NCI-H345 treated with DMSO at 0.1 percent for 48 hours (cell line): ENCODE measurements at regions not wholly inside any gene's neighbourhood (a gene's known extent, or its start where the extent isn't known, plus 50 kb on each side); places are given as distances from the start of the nearest gene placed in this dataset.
"Not testable (repeated sequence)": the region's sequence is repeated elsewhere in the genome, so short reads cannot be mapped to it uniquely, and the experiment has no call there.

Source experiments
- DNase-seq: peaks from one replicate; lab custom pipeline; 2025; ENCODE audit not compliant: unreplicated experiment; lab: John Stamatoyannopoulos, UW

- no peak for DNase-seq
Measured at GRCh38 chr5:62082370-62082801, 223.6 kb upstream of the KIF2A start.

DNA sequence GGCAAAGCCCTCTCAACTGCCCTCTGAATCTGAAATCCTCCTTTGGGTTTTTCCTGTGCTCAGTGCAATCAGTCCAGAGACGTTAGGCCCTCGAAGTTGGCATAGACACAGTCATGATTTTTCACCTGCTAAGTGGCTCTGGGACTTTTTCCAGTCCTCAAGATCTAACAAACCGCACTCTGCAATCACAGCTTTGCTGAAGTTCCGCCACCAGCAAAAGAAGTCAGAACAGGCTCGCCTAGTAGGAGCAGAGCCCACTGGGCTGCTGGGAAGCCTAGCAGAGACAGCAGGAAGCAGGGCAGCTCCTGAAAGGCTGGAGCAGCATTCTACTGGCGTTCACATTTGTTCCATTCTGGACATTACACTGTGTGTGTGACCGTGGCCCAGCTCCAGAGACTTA is 222.8 kb upstream of the KIF2A start:
- DNase-seq, result no peak

- no peak for DNase-seq
Measured at GRCh38 chr5:62083661-62084060, 222.3 kb upstream of the KIF2A start.

GRCh38 chr5:62084391-62084790 is 221.6 kb upstream of the KIF2A start:
- no peak for DNase-seq

GRCh38 chr5:62090953-62091352 is 215.1 kb upstream of the KIF2A start:
- no peak for DNase-seq

DNA sequence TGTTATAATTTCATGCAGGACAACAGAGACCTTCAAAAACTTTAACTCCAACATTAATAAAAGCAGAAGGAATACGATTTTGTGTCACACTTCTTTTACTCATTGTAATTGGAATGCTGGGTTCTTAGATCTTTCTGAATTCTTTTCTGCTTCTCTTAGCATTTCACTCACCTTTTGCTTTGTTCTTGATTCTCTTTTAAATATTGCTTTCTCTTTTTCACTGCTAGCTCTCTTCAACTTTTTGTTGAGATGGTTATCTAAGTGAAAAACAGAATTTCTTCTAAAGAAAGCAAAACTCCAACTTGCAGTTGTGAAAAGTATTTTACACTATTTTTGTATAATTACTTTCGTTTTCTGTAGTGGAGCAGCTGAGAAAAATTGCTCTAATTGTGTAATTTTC is 212.6 kb upstream of the KIF2A start:
- no peak for DNase-seq

DNA sequence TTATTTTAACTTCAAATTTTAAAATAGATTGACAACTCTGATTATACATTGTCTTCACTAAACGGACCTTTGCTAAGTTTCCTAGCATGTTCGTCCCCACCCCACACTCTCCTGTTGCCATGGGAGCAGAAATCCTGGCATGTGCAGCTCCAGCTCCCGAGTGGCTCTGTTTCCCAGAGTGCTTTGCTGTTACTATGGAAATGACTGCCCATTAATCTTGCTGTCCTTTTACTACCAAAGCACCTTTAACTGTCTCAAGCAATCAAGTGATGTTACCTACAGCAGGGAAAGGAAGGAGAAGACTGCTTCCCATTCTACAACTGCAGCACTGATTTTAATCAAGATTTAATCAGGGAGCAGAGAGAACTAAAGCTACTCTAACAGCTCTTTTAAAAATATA is 212.0 kb upstream of the KIF2A start:
- peak; percentile 36 for DNase-seq

DNA sequence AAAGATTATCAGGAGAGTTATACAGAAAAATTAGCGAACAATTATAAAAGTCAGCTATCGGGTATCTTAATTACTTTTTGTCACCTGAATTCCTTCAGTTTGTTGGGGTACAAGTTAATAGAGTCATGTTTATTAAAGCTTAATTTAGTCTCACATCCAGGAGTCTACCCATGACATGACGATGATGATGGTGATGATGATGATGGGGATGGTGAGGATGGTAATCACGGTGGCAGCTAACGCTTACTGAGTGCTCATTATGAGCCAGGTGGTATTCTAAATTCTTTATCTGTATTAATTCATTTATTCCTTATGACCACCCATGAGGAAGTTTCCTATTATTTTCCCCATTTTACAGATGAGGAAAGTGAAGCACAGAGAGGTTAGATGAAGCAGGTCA is 208.6 kb upstream of the KIF2A start:
- DNase-seq, result no peak

DNA sequence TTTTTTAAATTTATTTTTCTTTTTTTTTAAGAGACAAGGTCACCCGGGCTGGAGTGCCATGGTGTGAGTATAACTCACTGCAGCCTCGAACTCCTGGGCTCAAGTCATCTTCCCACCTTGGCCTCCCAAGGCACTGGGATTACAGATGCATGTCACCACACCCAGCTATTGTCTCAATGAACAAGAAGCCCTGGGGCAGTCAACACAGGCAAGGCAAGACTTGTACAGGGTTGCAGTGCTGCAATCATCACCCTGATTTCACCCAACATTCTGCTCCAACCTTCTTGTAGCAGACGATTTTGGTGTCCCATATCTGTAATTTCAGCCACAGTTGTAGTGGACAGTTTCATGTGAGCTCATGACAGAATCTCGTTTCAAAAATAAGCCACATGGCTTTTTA is 205.8 kb upstream of the KIF2A start:
- DNase-seq, result no peak

GRCh38 chr5:62103863-62104262 is 202.1 kb upstream of the KIF2A start:
- DNase-seq, result not testable (repeated sequence)

- no peak for DNase-seq
Measured at GRCh38 chr5:62111428-62111827, 194.6 kb upstream of the KIF2A start.

- DNase-seq, result no peak
Measured at GRCh38 chr5:62112689-62113228, 193.2 kb upstream of the KIF2A start.

- DNase-seq, result no peak
Measured at GRCh38 chr5:62115014-62115413, 191.0 kb upstream of the KIF2A start.

- peak; percentile 84 for DNase-seq
Measured at GRCh38 chr5:62124266-62124665, 181.7 kb upstream of the KIF2A start.

DNA sequence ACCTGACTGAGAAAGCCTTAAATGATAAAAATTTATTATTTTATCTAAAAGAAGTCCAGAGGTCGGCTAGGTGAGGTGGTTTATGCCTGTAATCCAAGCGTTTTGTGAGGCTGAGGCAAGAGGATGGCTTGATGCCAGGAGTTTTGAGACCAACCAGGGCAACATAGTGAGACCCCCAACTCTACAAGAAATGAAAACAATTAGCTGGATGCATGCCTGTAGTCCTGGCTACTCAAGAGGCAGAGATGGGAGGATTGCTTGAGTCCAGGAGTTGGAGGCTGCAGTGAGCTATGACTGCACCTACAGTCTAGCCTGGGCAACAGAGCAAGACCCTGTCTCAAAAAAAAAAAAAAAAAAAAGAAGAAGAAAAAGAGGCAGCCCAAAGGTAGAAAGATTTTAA is 179.9 kb upstream of the KIF2A start:
- DNase-seq, result no peak

GRCh38 chr5:62127098-62127736 is 178.8 kb upstream of the KIF2A start:
- peak; percentile 38 for DNase-seq

- DNase-seq, result no peak
Measured at GRCh38 chr5:62130107-62130506, 175.9 kb upstream of the KIF2A start.

GRCh38 chr5:62132276-62132675 is 173.7 kb upstream of the KIF2A start:
- DNase-seq, result no peak

DNA sequence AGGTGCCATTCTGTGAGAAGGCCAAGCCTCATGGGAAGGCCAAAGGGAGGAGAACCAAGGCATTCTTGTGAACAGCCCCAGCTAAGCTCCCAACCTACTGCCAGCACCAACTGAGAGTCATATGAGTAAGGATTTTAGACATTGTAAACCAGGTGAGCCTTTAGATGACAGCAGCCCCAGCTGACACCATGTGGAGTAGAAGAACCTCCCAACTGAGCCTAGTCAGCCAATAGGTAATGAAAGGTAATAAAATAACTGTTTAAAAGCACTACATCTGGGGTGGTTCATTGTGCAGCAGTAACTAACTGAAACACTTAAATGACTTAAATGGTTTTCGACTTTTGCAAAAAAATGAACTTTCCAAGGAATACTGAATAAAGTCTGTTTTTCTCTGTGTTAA is 172.6 kb upstream of the KIF2A start:
- no peak for DNase-seq

GRCh38 chr5:62134811-62135210 is 171.2 kb upstream of the KIF2A start:
- DNase-seq, result no peak

DNA sequence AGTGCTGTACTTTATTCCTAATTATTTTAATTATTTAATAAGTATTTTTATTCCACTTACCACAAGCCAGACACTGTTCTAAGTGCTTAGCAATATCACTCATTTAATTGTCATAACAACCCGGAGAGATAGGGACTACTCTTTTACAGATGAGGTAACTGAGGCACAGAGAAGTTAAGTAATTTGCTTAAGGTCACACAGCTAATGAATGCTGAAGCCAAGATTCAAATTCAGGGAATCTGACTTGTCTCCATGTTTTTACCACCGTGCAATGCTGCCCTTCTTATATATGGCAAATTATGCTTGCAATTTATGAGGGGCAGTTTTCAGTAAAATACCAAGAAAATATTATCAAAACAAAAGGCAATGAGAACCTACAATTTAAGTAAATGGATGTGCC is 168.4 kb upstream of the KIF2A start:
- no peak for DNase-seq

GRCh38 chr5:62138607-62139006 is 167.4 kb upstream of the KIF2A start:
- no peak for DNase-seq

- no peak for DNase-seq
Measured at GRCh38 chr5:62139741-62140140, 166.3 kb upstream of the KIF2A start.
